ENCODE measurements at regions not wholly inside any gene's neighbourhood (a gene's known extent, or its start where the extent isn't known, plus 50 kb on each side); places are given as distances from the start of the nearest gene placed in this dataset.
A peak's percentile ranks its signal among the peaks of the same experiment; 100 is the strongest.

GRCh38 chr1:204736836-204737235 is 51.3 kb upstream of the LRRN2 start:
- no peak for DNase-seq

GRCh38 chr1:204738506-204738905 is 53.0 kb upstream of the LRRN2 start:
- no peak for DNase-seq

GRCh38 chr1:204740354-204740753 is 54.8 kb upstream of the LRRN2 start:
- no peak for DNase-seq

DNA sequence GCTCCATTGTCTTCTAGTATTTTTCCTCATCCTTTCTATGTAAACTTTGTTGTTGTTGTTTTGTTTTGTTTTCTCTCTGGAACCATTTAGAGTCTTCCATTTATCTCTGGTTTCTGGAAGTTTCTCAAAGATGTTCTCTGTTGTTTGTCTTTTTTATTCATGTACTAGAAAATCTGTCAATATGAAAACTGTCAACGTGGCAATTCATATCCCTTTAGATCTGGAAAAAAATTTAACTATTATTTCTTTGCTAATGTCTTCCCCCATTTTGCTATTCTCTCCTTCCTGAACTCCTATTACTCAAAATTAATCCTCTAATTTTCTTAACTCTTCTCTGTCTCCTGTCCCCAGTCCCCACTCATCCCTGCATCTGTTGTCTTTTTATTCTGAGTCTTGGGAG is 55.9 kb upstream of the LRRN2 start:
- no peak for DNase-seq

DNA sequence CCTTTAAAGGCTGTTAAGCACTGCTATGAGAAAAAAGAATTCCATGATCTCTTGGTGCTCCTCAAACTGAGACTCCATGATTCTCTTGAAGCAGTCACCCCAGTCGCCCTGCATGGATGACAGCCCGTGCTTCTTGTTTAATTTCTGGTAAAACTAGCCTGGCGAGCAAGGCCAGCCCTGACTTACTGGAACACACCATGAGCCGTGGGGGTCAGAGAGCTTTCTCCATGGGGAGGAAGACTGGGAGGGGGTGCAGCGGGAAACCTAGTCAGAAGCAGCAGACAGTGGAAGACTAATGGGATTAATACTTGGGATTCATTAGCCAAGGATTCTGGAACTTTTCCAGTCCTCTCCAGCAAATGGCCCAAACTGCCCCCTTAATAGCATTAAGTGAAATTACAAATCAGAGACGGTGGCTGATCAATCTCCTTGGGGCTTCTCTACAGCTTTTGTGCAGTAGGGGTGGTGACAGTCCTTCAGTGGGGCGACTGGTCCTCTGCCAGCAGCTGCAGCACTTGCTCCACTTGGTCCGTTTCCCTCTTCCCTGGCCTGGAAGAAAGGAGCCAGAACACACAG is 57.2 kb upstream of the LRRN2 start:
- no peak for DNase-seq

GRCh38 chr1:204744107-204744779 is 58.7 kb upstream of the LRRN2 start:
- no peak for DNase-seq

GRCh38 chr1:204746838-204747442 is 61.4 kb upstream of the LRRN2 start:
- DNase-seq, result peak; percentile 65 to 77 (median 67)

GRCh38 chr1:204751480-204751879 is 65.9 kb upstream of the LRRN2 start:
- no peak for DNase-seq

DNA sequence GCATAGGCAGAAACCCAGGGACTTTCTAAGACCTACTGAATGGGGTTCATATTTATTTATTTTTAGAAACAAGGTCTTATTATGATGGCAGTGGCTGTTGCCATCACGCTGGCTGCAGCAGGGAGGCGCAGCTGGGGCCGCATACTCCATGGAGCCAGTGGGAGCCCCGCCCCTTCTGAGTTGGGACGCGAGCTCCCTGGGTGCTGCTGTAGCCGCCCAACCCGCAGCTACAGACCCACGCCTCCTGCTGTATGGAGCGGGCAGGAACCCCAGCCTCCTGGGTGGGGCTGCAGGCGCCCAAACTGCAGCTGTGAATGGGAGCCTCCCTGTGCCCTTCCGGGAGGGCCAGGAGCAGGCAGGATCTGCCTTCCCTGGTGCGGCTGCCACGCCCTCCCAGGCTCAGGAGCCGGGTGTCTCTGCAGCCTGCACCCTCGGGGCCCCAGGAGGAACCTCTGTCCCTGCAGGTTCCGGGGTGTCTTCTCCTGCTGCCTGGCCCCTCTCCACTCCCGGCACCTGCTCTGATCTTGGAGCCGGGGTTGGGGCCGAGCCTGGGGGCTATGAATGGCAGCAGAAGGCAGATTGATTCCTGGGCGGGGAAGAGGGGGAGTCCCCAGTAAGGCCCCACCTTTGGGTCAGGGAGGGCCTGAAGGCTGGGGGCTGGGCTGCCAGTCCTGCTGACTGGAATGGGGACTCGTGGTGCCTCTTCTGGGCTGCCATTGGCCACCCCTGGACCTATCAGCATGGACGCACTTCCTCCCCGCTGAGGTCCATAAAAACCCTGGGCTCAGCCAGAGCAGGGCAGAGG is 66.5 kb upstream of the LRRN2 start:
- DNase-seq, result no peak

GRCh38 chr1:204752688-204753040 is 67.1 kb upstream of the LRRN2 start:
- DNase-seq, result no peak

DNA sequence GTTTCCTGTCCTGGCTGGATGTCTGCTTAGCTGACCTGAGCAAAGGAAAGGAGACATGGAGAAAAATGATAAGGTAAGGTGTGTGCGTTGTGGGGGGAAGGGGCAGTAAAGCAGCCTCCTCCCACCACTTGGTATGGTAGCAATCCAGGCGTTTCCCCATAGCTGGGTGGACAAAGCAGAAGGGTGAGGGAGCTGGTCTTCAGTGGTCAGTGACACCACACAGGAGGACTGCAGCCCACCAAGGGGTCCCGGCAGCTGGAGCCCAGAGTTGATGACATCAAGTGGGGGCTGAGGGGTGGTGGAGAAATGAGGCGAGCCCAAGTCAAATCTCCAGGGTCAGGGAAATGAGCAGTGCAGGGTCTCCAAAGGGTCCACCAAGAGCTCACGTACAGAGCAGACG is 69.3 kb upstream of the LRRN2 start:
- no peak for DNase-seq

- DNase-seq, result no peak
Observed at GRCh38 chr1:204756349-204756748, 70.8 kb upstream of the LRRN2 start.

DNA sequence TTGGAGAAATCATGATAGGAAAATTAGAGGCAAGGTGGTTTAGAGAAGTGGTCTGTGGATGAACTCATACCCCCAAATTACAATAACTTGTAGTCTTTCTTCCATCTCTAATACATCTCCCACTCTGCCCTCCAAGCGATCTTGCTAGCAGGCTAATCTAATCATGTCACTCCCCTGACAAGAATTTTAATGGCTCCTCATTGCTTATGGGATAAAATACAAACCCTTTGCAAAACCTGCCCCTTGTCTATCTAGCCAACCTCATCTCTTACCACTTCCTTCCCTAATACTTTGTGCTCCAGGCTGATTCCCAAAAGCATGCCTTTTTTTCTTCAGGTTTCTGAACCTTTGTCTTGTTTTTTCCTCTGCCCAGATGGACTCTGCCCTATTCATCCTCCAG is 71.3 kb upstream of the LRRN2 start:
- no peak for DNase-seq

GRCh38 chr1:204758601-204759000 is 73.1 kb upstream of the LRRN2 start:
- no peak for DNase-seq

DNA sequence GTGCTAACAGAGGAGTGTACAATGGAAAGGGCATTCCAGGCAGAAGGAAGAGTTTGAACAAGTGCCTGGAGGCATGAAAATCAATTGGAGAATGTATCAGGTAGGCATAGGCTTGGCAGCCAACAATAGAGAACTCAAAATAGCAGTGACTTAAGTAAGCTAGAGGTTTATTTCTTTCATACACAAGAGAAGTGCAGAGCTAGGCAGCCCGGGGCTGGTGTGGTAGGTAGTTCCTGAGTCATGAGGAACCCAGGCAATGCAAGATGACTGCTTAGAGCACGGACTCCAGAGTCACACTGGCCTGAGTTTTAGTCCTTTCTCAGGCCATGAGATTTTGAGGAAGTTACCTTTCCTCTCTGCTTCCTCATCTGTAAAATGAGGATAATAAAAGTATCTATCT is 74.8 kb upstream of the LRRN2 start:
- peak; percentile 24 to 36 (median 34) for DNase-seq

GRCh38 chr1:204760757-204761156 is 75.2 kb upstream of the LRRN2 start:
- DNase-seq, result no peak

GRCh38 chr1:204763773-204764427 is 78.4 kb upstream of the LRRN2 start:
- DNase-seq, result peak; percentile 80 to 94 (median 90)

GRCh38 chr1:204769997-204770396 is 84.5 kb upstream of the LRRN2 start:
- DNase-seq, result no peak

GRCh38 chr1:204771358-204771757 is 85.8 kb upstream of the LRRN2 start:
- DNase-seq, result no peak

DNA sequence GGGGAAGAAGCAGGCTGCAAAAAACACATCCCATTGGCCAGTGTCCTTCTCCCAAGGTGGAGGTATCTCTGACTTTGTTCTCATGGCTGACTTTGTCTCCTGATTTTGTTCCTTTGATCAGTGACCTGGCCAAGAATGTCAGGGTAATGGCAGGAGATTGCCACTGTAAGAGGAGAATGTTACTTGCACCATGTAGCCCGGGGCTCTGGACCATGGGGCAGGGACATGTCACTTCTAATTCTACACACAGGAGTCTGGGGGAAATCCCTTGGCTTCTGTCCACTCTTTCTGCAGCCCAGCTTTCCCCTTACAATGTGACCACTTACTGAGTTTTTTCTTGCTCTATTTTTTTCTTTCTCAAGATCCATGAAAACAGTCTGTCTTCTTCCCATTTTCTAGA is 87.7 kb upstream of the LRRN2 start:
- no peak for DNase-seq

DNA sequence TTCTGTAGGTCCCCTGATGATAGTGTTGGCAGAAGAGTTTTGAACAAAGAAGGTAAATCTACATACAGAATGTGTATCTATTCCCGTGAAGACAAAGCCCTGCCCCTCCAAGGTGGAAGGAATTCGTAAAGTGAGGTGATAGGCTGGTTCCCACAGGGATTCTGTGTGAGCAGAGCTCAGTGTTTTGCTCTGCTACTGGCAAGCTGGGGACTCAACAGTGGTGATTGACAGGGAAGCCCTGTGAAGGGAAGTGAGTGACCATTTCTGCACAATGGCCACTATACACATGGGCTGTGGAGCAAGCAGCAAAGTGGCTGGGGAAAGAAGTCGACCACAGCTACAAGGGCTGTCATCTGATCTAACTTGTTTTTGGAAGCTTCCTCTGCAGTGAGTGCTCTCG is 90.0 kb upstream of the LRRN2 start:
- no peak for DNase-seq

DNA sequence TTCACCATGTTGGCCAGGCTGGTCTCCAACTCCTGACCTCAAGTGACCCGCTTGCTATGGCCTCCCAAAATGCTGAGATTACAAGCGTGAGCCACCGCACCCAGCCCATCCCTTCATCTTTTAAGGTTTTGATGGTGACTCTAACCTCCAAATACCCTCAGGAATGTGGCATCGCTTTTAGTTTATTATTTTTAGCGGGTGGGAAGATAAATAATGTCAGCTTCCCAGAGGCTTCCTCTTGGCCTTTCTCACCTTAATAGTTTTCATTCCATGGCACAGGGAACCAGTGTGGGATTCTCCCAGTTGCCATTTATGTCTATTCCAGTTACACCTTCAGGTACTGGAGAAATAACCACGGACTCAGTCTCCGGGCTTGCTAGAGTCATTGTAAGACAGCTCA is 92.1 kb upstream of the LRRN2 start:
- DNase-seq, result no peak

GRCh38 chr1:204780630-204781029 is 90.0 kb upstream of the NFASC start:
- no peak for DNase-seq

Data from suppressor macrophage (primary cell).